Transverse colon (tissue), 4 donors: ENCODE measurements at regions not wholly inside any gene's neighbourhood (a gene's known extent, or its start where the extent isn't known, plus 50 kb on each side); places are given as distances from the start of the nearest gene placed in this dataset.

ENCODE experiments used
- DNase-seq: peaks from one replicate; pipeline ENCODE4 v3.0.0-alpha.2; 2019
- H3K27ac ChIP-seq, 4 donors: fragments of 200-600 bp; sonication (generic); 2 replicates each; pipeline ENCODE4 v1.5.1; 2016 to 2018; ENCODE audit warnings: inconsistent platforms in 4 of 4
- H3K27me3 ChIP-seq: fragments of 200-600 bp; sonication (generic); 2 replicates; pipeline ENCODE4 v1.5.1; 2017; ENCODE audit warnings: inconsistent platforms
- H3K36me3 ChIP-seq, 4 donors: fragments of 200-600 bp; sonication (generic); 2 replicates each; pipeline ENCODE4 v1.5.1; 2017 to 2019; ENCODE audit warnings: inconsistent platforms in 4 of 4
- H3K4me1 ChIP-seq, 4 donors: fragments of 200-600 bp; sonication (generic); 2 replicates each; pipeline ENCODE4 v1.5.1; 2017 to 2020; ENCODE audit warnings: inconsistent platforms in 4 of 4
- H3K4me3 ChIP-seq, 4 donors: fragments of 200-600 bp; sonication (generic); 1 replicate in 1 of 4; 2 replicates in 3 of 4; pipeline versions ENCODE4 v1.5.1 to v1.6.1; 2017 to 2019; ENCODE audit warnings: inconsistent platforms in 4 of 4
- H3K9me3 ChIP-seq, 2 donors: fragments of 200-600 bp; sonication (generic); 2 replicates each; pipeline ENCODE4 v1.5.1; 2017 to 2019; ENCODE audit warnings: inconsistent platforms in 2 of 2
- EP300 ChIP-seq: sonication (generic); formaldehyde crosslinking; IDR thresholded peaks from one replicate; pipeline ENCODE4 v1.6.1; 2017; ENCODE audit warnings: antibody characterized with exemption, low read depth
- POLR2A ChIP-seq: fragments of 450-650 bp; IDR thresholded peaks from one replicate; pipeline ENCODE4 v1.6.1; 2016; ENCODE audit warnings: antibody characterized with exemption, mild to moderate bottlenecking, moderate library complexity
- POLR2AphosphoS5 ChIP-seq, 3 donors: sonication (generic); formaldehyde crosslinking; IDR thresholded peaks; one replicate each; pipeline ENCODE4 v1.6.1; 2016; ENCODE audit warnings: antibody characterized with exemption in 3 of 3
- WGBS, 2 donors: methylation state at CpG; one replicate each; pipeline ENCODE4 v1.1.5; 2018; ENCODE audit warnings: low coverage in 1 of 2; 5-methylcytosine and 5-hydroxymethylcytosine counted together
- in situ Hi-C, 4 donors: fragments of 200-750 bp; cut with MboI; loops; one replicate each; pipeline versions ENCODE4 v1.15.0 to v1.15.1; 2017; ENCODE audit warnings: low sequenced_read_pairs in 3 of 4, low pct_ligation_motif_present in 1 of 4, low pct_unique_long_range_greater_than_20kb in 1 of 4
- intact Hi-C: fragments of 100-400 bp; cut with DNase I; formaldehyde crosslinking; loops from one replicate; pipeline ENCODE4 v1.15.1; 2023; ENCODE audit warnings: low total_unique reads
- TF ChIP-seq, protein P1 (sequence below), 5 experiments: fragments of 200-600 bp in 3 of 5; fragments of 450-650 bp in 2 of 5; sonication (generic) in 3 of 5; IDR thresholded peaks; 1 replicate in 2 of 5; 2 replicates in 3 of 5; pipeline ENCODE4 v1.5.1; 2016 to 2017; ENCODE audit warnings: antibody characterized with exemption in 5 of 5, inconsistent platforms in 3 of 5, mild to moderate bottlenecking in 2 of 5, moderate library complexity in 1 of 5

- no peak overlapping the region for H3K27ac ChIP-seq
- no peaks in the 10 kb centered on the region for H3K9me3 ChIP-seq
- no peak overlapping the region for H3K4me3 ChIP-seq
- TF ChIP-seq, protein P1, sequence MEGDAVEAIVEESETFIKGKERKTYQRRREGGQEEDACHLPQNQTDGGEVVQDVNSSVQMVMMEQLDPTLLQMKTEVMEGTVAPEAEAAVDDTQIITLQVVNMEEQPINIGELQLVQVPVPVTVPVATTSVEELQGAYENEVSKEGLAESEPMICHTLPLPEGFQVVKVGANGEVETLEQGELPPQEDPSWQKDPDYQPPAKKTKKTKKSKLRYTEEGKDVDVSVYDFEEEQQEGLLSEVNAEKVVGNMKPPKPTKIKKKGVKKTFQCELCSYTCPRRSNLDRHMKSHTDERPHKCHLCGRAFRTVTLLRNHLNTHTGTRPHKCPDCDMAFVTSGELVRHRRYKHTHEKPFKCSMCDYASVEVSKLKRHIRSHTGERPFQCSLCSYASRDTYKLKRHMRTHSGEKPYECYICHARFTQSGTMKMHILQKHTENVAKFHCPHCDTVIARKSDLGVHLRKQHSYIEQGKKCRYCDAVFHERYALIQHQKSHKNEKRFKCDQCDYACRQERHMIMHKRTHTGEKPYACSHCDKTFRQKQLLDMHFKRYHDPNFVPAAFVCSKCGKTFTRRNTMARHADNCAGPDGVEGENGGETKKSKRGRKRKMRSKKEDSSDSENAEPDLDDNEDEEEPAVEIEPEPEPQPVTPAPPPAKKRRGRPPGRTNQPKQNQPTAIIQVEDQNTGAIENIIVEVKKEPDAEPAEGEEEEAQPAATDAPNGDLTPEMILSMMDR (IDR thresholded peaks at IDR 0.05) = no peak
- no peak for TF ChIP-seq EP300
- no peak for TF ChIP-seq POLR2AphosphoS5 (IDR thresholded peaks at IDR 0.05)
- no peak for TF ChIP-seq POLR2A
- intact Hi-C loops = no loop called here
- DNase-seq = no peak
- in situ Hi-C loops = loop anchor here in 1 of 4 donors (10.0 kb wide), 1 partner anchor 1004 kb away; no protein-coding TSS in a partner anchor
- no peaks in the 10 kb centered on the region for H3K4me1 ChIP-seq
- H3K36me3 ChIP-seq = no peaks in the 10 kb centered on the region
- no peaks in the 10 kb centered on the region for H3K27me3 ChIP-seq
- WGBS, 2 donors = 85 to 100% methylated on average over 1 to 3 of the region's 3 CpGs
Observed at GRCh38 chr17:71110326-71110725, 941.0 kb downstream of the KCNJ2 start.

DNA sequence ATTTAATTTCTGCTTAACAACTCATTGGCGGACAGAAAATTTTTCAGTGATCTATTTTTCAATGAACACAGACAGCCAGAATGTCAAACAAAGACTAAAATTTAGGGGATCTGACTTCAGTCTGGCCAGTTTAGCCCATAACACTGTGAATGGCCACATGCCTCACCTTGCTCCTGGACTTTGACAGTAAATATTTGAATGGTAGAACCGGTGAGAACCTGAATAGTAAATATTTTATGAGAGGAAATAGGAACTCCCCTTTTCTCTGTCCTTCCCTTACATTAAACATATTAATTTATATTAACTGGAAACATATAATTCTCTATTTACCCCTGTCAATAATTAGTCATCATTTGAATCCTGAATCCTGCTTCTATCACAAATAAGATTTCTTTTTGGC, 942.1 kb downstream of the KCNJ2 start:
- H3K27ac ChIP-seq = no peak overlapping the region
- TF ChIP-seq POLR2AphosphoS5 (IDR thresholded peaks at IDR 0.05) (no peak), POLR2A (no peak), EP300 (no peak)
- TF ChIP-seq, protein P1 (IDR thresholded peaks at IDR 0.05) = no peak
- H3K36me3 ChIP-seq = no peaks in the 10 kb centered on the region
- intact Hi-C loops = no loop called here
- no peaks in the 10 kb centered on the region for H3K9me3 ChIP-seq
- in situ Hi-C loops = loop anchor here in 1 of 4 donors (10.0 kb wide), 1 partner anchor 1003 kb away; no protein-coding TSS in a partner anchor
- no peaks in the 10 kb centered on the region for H3K4me1 ChIP-seq
- H3K4me3 ChIP-seq = no peak overlapping the region
- 63 to 70% methylated on average over 2 of the region's 2 CpGs for WGBS, 2 donors
- H3K27me3 ChIP-seq = no peaks in the 10 kb centered on the region
- DNase-seq = no peak

DNA sequence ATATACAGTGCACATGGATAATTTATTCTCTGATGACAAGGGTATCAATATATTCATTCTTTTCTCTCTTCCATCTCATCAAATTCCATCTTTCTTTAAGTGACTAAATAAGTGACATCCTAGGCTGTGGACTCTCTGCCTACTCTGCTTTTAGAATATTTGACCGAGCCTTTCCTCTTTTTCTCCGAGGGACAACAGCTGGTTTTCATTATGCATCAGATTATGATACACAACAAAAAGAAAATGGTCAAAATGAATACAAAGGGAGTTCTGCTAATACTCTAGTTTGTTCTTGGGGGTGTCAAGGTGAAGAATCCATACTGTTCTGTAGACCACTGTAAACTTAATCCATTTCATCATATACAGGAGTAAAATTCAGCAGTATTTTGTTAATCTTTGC, 942.6 kb downstream of the KCNJ2 start:
- 65 to 68% methylated on average over 2 of the region's 2 CpGs for WGBS, 2 donors
- intact Hi-C loops = no loop called here
- no peak for DNase-seq
- Histone ChIP-seq H3K27me3 (no peaks in the 10 kb centered on the region), H3K27ac (no peak overlapping the region), H3K36me3 (no peaks in the 10 kb centered on the region), H3K9me3 (no peaks in the 10 kb centered on the region), H3K4me1 (no peaks in the 10 kb centered on the region), H3K4me3 (no peak overlapping the region)
- TF ChIP-seq POLR2AphosphoS5 (IDR thresholded peaks at IDR 0.05) (no peak), POLR2A (no peak), EP300 (no peak)
- TF ChIP-seq, protein P1 (IDR thresholded peaks at IDR 0.05) = no peak
- in situ Hi-C loops = loop anchor here in 1 of 4 donors (10.0 kb wide), 1 partner anchor 1003 kb away; no protein-coding TSS in a partner anchor

DNA sequence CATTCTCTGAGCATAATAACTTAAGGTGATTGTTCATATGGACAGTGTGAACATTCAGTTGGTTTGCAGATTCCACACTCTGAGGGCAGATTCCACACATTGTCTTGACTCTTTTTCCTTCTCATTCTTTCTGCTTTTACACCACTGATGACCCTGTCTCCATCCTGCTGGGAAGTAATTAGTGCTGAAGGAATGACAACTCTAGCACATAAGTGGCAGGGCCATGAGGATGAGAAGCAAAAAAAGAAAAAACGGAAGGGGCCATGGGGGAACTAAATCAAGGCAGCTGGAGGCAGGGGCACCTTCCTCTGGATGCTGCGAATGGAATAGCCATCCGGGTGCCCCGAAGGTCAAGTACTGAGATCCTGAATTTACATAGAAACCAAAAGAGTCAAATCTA, 944.0 kb downstream of the KCNJ2 start:
- Histone ChIP-seq H3K27ac (no peak overlapping the region), H3K27me3 (no peaks in the 10 kb centered on the region), H3K9me3 (no peaks in the 10 kb centered on the region), H3K36me3 (no peaks in the 10 kb centered on the region), H3K4me1 (no peaks in the 10 kb centered on the region), H3K4me3 (no peak overlapping the region)
- TF ChIP-seq, protein P1 (IDR thresholded peaks at IDR 0.05) = no peak
- no peak for TF ChIP-seq EP300
- no peak for TF ChIP-seq POLR2A
- no peak for TF ChIP-seq POLR2AphosphoS5 (IDR thresholded peaks at IDR 0.05)
- 73 to 81% methylated on average over 4 of the region's 4 CpGs for WGBS, 2 donors
- in situ Hi-C loops (loop anchor here in 1 of 4 donors (10.0 kb wide), 1 partner anchor 1001 kb away; no protein-coding TSS in a partner anchor), intact Hi-C loops (no loop called here)
- no peak for DNase-seq
